ENCODE measurements at regions not wholly inside any gene's neighbourhood (a gene's known extent, or its start where the extent isn't known, plus 50 kb on each side); places are given as distances from the start of the nearest gene placed in this dataset.

GRCh38 chr20:24084281-24084680 lies 95.7 kb upstream of the GGTLC1 start:
- Histone ChIP-seq H3K9me3 (no peaks in the 10 kb centered on the region), H3K36me3 (no peaks in the 10 kb centered on the region), H3K4me3 (no peak overlapping the region), H3K27me3 (no peaks in the 10 kb centered on the region), H3K4me1 (no peaks in the 10 kb centered on the region), H3K27ac (no peak overlapping the region)
- ATAC-seq: no peak
- no peak for TF ChIP-seq POLR2AphosphoS5 (IDR thresholded peaks at IDR 0.05)
- TF ChIP-seq, protein P1, sequence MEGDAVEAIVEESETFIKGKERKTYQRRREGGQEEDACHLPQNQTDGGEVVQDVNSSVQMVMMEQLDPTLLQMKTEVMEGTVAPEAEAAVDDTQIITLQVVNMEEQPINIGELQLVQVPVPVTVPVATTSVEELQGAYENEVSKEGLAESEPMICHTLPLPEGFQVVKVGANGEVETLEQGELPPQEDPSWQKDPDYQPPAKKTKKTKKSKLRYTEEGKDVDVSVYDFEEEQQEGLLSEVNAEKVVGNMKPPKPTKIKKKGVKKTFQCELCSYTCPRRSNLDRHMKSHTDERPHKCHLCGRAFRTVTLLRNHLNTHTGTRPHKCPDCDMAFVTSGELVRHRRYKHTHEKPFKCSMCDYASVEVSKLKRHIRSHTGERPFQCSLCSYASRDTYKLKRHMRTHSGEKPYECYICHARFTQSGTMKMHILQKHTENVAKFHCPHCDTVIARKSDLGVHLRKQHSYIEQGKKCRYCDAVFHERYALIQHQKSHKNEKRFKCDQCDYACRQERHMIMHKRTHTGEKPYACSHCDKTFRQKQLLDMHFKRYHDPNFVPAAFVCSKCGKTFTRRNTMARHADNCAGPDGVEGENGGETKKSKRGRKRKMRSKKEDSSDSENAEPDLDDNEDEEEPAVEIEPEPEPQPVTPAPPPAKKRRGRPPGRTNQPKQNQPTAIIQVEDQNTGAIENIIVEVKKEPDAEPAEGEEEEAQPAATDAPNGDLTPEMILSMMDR (IDR thresholded peaks at IDR 0.05): no peak
- no peak for TF ChIP-seq EP300 (IDR thresholded peaks at IDR 0.05)
- no peak for TF ChIP-seq POLR2A (IDR thresholded peaks at IDR 0.05)
- WGBS, 2 donors (ENCODE audit: low coverage in 1 of 2): 81 to 90% methylated on average over 2 to 3 of the region's 3 CpGs

DNA sequence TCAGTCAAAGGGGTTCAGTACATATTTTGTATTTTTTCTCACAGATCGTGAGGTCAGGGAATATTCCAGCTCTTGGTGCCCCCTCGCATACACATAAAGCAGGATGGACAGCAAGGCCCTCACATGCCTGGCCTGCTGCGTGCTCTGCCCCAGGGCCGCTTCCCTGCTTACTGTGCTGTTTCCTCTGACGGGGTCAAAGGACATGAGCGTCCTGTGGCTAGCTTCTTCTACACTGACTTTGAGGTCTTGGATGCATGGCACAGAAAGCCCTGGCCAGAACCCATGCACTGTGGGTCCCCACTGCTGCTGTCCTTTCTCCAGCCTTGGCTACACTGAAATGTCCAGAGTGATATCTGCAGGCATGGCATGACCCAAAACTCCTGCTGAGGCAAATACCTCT lies 92.5 kb upstream of the GGTLC1 start:
- Histone ChIP-seq H3K36me3 (no peaks in the 10 kb centered on the region), H3K9me3 (no peaks in the 10 kb centered on the region), H3K4me1 (no peaks in the 10 kb centered on the region), H3K27me3 (no peaks in the 10 kb centered on the region), H3K4me3 (no peak overlapping the region), H3K27ac (no peak overlapping the region)
- no peak for ATAC-seq
- WGBS, 2 donors (ENCODE audit: low coverage in 1 of 2): 79 to 100% methylated on average over 2 to 4 of the region's 6 CpGs
- TF ChIP-seq, protein P1 (IDR thresholded peaks at IDR 0.05): no peak
- TF ChIP-seq EP300 (IDR thresholded peaks at IDR 0.05) (no peak), POLR2AphosphoS5 (IDR thresholded peaks at IDR 0.05) (no peak), POLR2A (IDR thresholded peaks at IDR 0.05) (no peak)

DNA sequence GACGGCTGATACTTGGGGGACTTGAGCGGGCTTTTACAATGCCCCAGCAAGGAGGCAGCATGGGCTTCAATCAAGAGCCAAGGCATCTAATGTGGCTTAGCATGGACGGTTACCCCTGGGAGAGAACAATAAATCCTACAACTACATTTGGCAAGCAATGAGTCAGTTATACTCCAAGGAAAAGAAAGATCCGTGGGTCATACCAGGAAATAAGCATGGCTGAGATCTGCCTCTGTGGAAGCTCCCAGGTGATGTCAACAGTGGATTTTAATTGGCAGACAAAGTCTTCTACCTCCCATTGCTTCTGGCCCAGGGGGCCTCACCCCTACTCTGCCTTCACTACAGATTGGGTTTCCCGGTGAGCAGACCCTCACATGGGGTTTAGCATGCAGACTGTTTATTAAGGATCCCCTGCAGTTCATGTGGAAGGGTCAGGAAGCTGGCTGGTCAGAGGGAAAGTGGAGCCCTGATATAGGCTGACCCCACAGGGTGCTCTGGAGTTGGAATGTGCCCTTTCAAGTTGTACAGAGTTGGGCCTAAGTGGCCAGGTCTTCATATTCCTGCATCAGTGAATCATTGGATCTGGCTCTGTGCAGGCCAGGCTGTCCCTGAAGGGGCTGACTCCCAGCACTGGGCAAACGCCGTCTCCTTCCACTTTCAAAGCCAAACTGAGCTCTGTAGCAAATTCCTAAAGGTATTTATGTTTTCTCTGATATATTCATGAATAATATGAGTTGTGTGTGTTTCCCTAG lies 91.3 kb upstream of the GGTLC1 start:
- TF ChIP-seq, protein P1 (IDR thresholded peaks at IDR 0.05): no peak
- no peak for TF ChIP-seq EP300 (IDR thresholded peaks at IDR 0.05)
- no peak for TF ChIP-seq POLR2AphosphoS5 (IDR thresholded peaks at IDR 0.05)
- no peak for TF ChIP-seq POLR2A (IDR thresholded peaks at IDR 0.05)
- H3K36me3 ChIP-seq: no peaks in the 10 kb centered on the region
- no peaks in the 10 kb centered on the region for H3K27me3 ChIP-seq
- no peak overlapping the region for H3K4me3 ChIP-seq
- no peaks in the 10 kb centered on the region for H3K9me3 ChIP-seq
- no peak for ATAC-seq
- no peaks in the 10 kb centered on the region for H3K4me1 ChIP-seq
- H3K27ac ChIP-seq: no peak overlapping the region
- 60 to 77% methylated on average over 5 to 6 of the region's 7 CpGs for WGBS, 2 donors (ENCODE audit: low coverage in 1 of 2)

DNA sequence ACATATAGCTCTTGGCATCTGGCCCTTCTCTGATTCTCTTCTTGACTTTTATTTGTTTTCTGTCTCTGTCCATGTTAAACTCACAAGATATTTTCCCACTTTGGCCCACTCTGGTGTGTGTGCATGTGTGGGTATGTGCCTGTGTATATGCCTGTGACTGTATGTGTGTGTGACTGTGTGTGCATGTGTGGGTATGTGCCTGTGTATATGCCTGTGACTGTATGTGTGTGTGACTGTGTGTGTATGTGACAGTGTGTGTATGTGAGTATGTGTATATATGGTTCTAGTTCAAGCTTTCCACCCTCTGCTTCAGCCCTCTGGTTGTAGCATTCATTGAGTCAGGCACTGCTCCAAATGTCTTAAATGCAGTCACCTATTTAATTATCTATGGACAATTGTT lies 88.6 kb upstream of the GGTLC1 start:
- H3K27me3 ChIP-seq: no peaks in the 10 kb centered on the region
- no peaks in the 10 kb centered on the region for H3K4me1 ChIP-seq
- ATAC-seq: no peak
- no peaks in the 10 kb centered on the region for H3K9me3 ChIP-seq
- no peak overlapping the region for H3K4me3 ChIP-seq
- TF ChIP-seq, protein P1 (IDR thresholded peaks at IDR 0.05): no peak
- TF ChIP-seq POLR2A (IDR thresholded peaks at IDR 0.05): no peak
- no peak for TF ChIP-seq EP300 (IDR thresholded peaks at IDR 0.05)
- TF ChIP-seq POLR2AphosphoS5 (IDR thresholded peaks at IDR 0.05): no peak
- H3K27ac ChIP-seq: no peak overlapping the region
- H3K36me3 ChIP-seq: no peaks in the 10 kb centered on the region

- Histone ChIP-seq H3K27ac (no peak overlapping the region), H3K36me3 (no peaks in the 10 kb centered on the region), H3K4me3 (no peak overlapping the region), H3K4me1 (no peaks in the 10 kb centered on the region), H3K9me3 (peaks cover 0 to 25% (median 0%) of the 10 kb centered on the region in 3 donors), H3K27me3 (no peaks in the 10 kb centered on the region)
- TF ChIP-seq POLR2A (IDR thresholded peaks at IDR 0.05): no peak
- TF ChIP-seq POLR2AphosphoS5 (IDR thresholded peaks at IDR 0.05): no peak
- TF ChIP-seq EP300 (IDR thresholded peaks at IDR 0.05): no peak
- TF ChIP-seq, protein P1 (IDR thresholded peaks at IDR 0.05): no peak
- no peak for ATAC-seq
- 60 to 94% methylated on average over 2 of the region's 2 CpGs for WGBS, 2 donors (ENCODE audit: low coverage in 1 of 2)
These were observed 82.1 kb upstream of the GGTLC1 start for GRCh38 chr20:24070679-24071078.

Measured in gastroesophageal sphincter (tissue), 4 donors.